ENCODE measurements at regions not wholly inside any gene's neighbourhood (a gene's known extent, or its start where the extent isn't known, plus 50 kb on each side); places are given as distances from the start of the nearest gene placed in this dataset.

- TF ChIP-seq ZFP30 (CRISPR knock-in tag; IDR thresholded peaks at IDR 0.05), result no peak
- no peak for TF ChIP-seq CREB5 (CRISPR knock-in tag; IDR thresholded peaks at IDR 0.05; ENCODE audit: low read depth)
- TF ChIP-seq ZFP3 (CRISPR knock-in tag; IDR thresholded peaks at IDR 0.05), result no peak
- TF ChIP-seq CSDC2 (CRISPR knock-in tag; IDR thresholded peaks at IDR 0.05), result no peak
- no peak for TF ChIP-seq GLIS3 (CRISPR knock-in tag; IDR thresholded peaks at IDR 0.05)
- TF ChIP-seq SNAI2 (CRISPR knock-in tag; IDR thresholded peaks at IDR 0.05), result no peak
- no peak for TF ChIP-seq ARNTL (CRISPR knock-in tag; IDR thresholded peaks at IDR 0.05; ENCODE audit: borderline replicate concordance, low read depth)
- TF ChIP-seq PATZ1 (CRISPR knock-in tag; IDR thresholded peaks at IDR 0.05; ENCODE audit: borderline replicate concordance), result no peak
- TF ChIP-seq POU6F1 (CRISPR knock-in tag; IDR thresholded peaks at IDR 0.05; ENCODE audit: borderline replicate concordance, low read depth), result no peak
- TF ChIP-seq OSR1 (CRISPR knock-in tag; IDR thresholded peaks at IDR 0.05), result no peak
- no peak for TF ChIP-seq CSRNP3 (CRISPR knock-in tag; IDR thresholded peaks at IDR 0.05)
Observed at GRCh38 chr3:5448246-5448645, 260.7 kb downstream of the EDEM1 start.
